ENCODE measurements at regions not wholly inside any gene's neighbourhood (a gene's known extent, or its start where the extent isn't known, plus 50 kb on each side); places are given as distances from the start of the nearest gene placed in this dataset.

DNA sequence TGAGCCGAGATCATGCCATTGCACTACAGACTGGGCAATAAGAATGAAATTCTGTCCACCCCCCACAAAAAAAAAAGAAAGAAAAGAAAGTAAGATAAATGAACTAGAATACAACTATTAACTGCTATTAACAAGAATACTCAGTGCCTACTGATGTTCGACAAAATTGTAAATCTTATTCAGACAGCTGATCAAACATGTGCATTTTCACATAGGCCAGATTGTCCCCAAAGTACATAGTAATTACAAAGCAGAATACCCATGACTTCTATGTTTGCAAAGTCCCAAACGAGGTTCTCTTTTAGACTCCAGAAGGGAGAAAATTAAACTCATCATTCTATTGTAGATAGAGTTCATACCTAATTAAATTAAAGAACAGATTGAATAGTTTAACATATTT is 113.4 kb downstream of the UFM1 start:
- TF ChIP-seq CHD2 (IDR thresholded peaks at IDR 0.05; ENCODE audit: low read length, partially characterized antibody) (no peak), CTCF (IDR thresholded peaks at IDR 0.05) (no peak), FOXJ3 (CRISPR knock-in tag; IDR thresholded peaks at IDR 0.05) (no peak), RFX5 (IDR thresholded peaks at IDR 0.05; ENCODE audit: low read length) (no peak), POLR2AphosphoS5 (IDR thresholded peaks at IDR 0.05; ENCODE audit: low read depth, low read length) (no peak), SIN3A (IDR thresholded peaks at IDR 0.05; ENCODE audit: borderline replicate concordance, low read depth, low read length) (no peak), TAF1 (IDR thresholded peaks at IDR 0.05; ENCODE audit: borderline replicate concordance, low read depth, low read length) (no peak), IRF3 (IDR thresholded peaks at IDR 0.05; ENCODE audit: low read depth, low read length) (no peak), MEF2A (IDR thresholded peaks at IDR 0.05; ENCODE audit: borderline replicate concordance, low read depth) (no peak), MAX (IDR thresholded peaks at IDR 0.05; ENCODE audit: low read depth) (no peak), RCOR1 (IDR thresholded peaks at IDR 0.05; ENCODE audit: low read length) (no peak), EP300 (IDR thresholded peaks at IDR 0.05; ENCODE audit: borderline replicate concordance in 1 of 2, low read depth in 1 of 2, low read length in 1 of 2) (no peak), ELF1 (IDR thresholded peaks at IDR 0.05) (no peak)
- TF ChIP-seq, protein P1, sequence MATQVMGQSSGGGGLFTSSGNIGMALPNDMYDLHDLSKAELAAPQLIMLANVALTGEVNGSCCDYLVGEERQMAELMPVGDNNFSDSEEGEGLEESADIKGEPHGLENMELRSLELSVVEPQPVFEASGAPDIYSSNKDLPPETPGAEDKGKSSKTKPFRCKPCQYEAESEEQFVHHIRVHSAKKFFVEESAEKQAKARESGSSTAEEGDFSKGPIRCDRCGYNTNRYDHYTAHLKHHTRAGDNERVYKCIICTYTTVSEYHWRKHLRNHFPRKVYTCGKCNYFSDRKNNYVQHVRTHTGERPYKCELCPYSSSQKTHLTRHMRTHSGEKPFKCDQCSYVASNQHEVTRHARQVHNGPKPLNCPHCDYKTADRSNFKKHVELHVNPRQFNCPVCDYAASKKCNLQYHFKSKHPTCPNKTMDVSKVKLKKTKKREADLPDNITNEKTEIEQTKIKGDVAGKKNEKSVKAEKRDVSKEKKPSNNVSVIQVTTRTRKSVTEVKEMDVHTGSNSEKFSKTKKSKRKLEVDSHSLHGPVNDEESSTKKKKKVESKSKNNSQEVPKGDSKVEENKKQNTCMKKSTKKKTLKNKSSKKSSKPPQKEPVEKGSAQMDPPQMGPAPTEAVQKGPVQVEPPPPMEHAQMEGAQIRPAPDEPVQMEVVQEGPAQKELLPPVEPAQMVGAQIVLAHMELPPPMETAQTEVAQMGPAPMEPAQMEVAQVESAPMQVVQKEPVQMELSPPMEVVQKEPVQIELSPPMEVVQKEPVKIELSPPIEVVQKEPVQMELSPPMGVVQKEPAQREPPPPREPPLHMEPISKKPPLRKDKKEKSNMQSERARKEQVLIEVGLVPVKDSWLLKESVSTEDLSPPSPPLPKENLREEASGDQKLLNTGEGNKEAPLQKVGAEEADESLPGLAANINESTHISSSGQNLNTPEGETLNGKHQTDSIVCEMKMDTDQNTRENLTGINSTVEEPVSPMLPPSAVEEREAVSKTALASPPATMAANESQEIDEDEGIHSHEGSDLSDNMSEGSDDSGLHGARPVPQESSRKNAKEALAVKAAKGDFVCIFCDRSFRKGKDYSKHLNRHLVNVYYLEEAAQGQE (IDR thresholded peaks at IDR 0.05; ENCODE audit: low read depth, low read length): no peak

All from SK-N-SH (cell line).